ENCODE measurements at regions not wholly inside any gene's neighbourhood (a gene's known extent, or its start where the extent isn't known, plus 50 kb on each side); places are given as distances from the start of the nearest gene placed in this dataset.

DNA sequence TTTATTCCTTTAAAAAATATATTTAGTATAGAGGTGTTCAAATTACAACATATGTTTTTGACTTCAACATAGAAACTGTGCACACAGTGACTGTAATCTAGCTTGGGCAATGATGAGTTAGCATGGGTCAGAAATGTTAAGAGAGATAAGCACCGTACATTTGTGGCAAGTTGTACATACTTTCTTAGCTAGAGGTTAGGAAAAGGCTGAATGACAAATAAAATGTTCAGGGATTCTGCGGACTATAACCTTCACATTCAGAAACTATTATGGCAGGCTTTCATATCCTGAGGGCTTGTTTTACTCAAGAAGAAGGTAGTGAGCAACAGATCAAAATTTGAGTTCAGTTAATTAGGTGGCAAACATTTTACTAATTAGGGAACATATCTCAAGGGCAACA lies 379.7 kb upstream of the EPHA6 start:
- no peak overlapping the region for H2AFZ ChIP-seq (ENCODE audit: low read length)
- TF ChIP-seq, protein P1, sequence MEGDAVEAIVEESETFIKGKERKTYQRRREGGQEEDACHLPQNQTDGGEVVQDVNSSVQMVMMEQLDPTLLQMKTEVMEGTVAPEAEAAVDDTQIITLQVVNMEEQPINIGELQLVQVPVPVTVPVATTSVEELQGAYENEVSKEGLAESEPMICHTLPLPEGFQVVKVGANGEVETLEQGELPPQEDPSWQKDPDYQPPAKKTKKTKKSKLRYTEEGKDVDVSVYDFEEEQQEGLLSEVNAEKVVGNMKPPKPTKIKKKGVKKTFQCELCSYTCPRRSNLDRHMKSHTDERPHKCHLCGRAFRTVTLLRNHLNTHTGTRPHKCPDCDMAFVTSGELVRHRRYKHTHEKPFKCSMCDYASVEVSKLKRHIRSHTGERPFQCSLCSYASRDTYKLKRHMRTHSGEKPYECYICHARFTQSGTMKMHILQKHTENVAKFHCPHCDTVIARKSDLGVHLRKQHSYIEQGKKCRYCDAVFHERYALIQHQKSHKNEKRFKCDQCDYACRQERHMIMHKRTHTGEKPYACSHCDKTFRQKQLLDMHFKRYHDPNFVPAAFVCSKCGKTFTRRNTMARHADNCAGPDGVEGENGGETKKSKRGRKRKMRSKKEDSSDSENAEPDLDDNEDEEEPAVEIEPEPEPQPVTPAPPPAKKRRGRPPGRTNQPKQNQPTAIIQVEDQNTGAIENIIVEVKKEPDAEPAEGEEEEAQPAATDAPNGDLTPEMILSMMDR (IDR thresholded peaks at IDR 0.05; ENCODE audit: extremely low read depth, low read depth, low read length), result no peak
- H3K27me3 ChIP-seq (ENCODE audit: insufficient read depth, low read length), result no peaks in the 10 kb centered on the region
- H3K4me1 ChIP-seq (ENCODE audit: insufficient read depth, low read length), result no peaks in the 10 kb centered on the region
- H3K9me3 ChIP-seq (ENCODE audit: low read depth, low read length), result peaks cover 8% of the 10 kb centered on the region
- no peaks in the 10 kb centered on the region for H3K79me2 ChIP-seq (ENCODE audit: insufficient read depth, low read length)
- no peak for DNase-seq (ENCODE audit: insufficient read length, low spot score, missing footprints)
- H3K4me2 ChIP-seq (ENCODE audit: insufficient read depth, low read length), result no peak overlapping the region
- H4K20me1 ChIP-seq (ENCODE audit: insufficient read depth, low read length), result no peaks in the 10 kb centered on the region
- H3K27ac ChIP-seq (ENCODE audit: low read depth, low read length), result no peak overlapping the region
- H3K36me3 ChIP-seq (ENCODE audit: insufficient read depth, low read length), result no peaks in the 10 kb centered on the region
- H3K4me3 ChIP-seq (ENCODE audit: insufficient read depth, low read length), result no peak overlapping the region

DNA sequence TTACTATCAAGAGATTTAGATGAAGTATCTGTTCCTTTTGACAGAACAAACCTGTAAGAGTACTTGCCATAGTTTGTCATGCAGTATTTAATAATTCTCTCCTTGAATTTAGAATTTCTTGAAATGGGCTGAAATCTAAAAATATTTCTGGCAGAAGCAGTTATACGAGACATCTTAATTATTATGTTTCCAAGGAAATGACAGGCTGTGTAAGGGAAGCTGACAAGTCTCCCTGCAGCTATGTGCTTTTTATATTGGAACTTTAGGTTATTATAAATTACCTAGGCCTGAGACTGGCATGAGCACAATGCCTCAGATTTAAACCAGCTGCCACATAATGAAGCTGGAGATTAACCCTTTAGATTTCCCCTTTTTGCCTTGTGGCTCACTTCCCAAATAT lies 365.0 kb upstream of the EPHA6 start:
- Histone ChIP-seq H3K27me3 (ENCODE audit: insufficient read depth, low read length) (no peaks in the 10 kb centered on the region), H2AFZ (ENCODE audit: low read length) (no peak overlapping the region), H3K9me3 (ENCODE audit: low read depth, low read length) (no peaks in the 10 kb centered on the region), H4K20me1 (ENCODE audit: insufficient read depth, low read length) (no peaks in the 10 kb centered on the region), H3K79me2 (ENCODE audit: insufficient read depth, low read length) (no peaks in the 10 kb centered on the region), H3K4me1 (ENCODE audit: insufficient read depth, low read length) (no peaks in the 10 kb centered on the region), H3K36me3 (ENCODE audit: insufficient read depth, low read length) (no peaks in the 10 kb centered on the region), H3K4me3 (ENCODE audit: insufficient read depth, low read length) (no peak overlapping the region), H3K27ac (ENCODE audit: low read depth, low read length) (no peak overlapping the region), H3K4me2 (ENCODE audit: insufficient read depth, low read length) (no peak overlapping the region)
- TF ChIP-seq, protein P1 (IDR thresholded peaks at IDR 0.05; ENCODE audit: extremely low read depth, low read depth, low read length), result no peak
- DNase-seq (ENCODE audit: insufficient read length, low spot score, missing footprints), result no peak

DNA sequence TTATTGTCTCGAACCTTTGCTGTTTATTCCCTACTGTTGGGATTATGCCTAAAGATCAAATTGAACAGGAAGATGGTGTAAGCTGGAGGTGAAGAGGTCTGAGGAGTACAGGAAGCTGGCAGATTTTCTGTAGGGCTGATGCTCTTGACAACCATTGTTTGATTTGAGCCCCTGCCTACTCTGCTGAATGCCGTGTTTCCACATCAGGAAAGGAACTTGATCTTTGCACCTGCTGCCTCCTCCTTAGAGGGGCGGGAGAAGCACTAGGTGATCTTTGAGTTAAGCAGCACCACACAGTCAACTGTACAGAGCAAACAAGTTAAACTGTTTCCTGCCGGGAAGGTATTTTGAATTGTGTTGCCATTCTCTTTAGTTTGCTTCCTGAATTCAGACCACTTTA lies 364.6 kb upstream of the EPHA6 start:
- no peak overlapping the region for H3K27ac ChIP-seq (ENCODE audit: low read depth, low read length)
- TF ChIP-seq, protein P1 (IDR thresholded peaks at IDR 0.05; ENCODE audit: extremely low read depth, low read depth, low read length), result no peak
- H3K4me2 ChIP-seq (ENCODE audit: insufficient read depth, low read length), result no peak overlapping the region
- no peaks in the 10 kb centered on the region for H3K9me3 ChIP-seq (ENCODE audit: low read depth, low read length)
- no peak overlapping the region for H2AFZ ChIP-seq (ENCODE audit: low read length)
- H3K36me3 ChIP-seq (ENCODE audit: insufficient read depth, low read length), result no peaks in the 10 kb centered on the region
- H3K27me3 ChIP-seq (ENCODE audit: insufficient read depth, low read length), result no peaks in the 10 kb centered on the region
- H3K4me1 ChIP-seq (ENCODE audit: insufficient read depth, low read length), result no peaks in the 10 kb centered on the region
- H4K20me1 ChIP-seq (ENCODE audit: insufficient read depth, low read length), result no peaks in the 10 kb centered on the region
- H3K79me2 ChIP-seq (ENCODE audit: insufficient read depth, low read length), result no peaks in the 10 kb centered on the region
- no peak for DNase-seq (ENCODE audit: insufficient read length, low spot score, missing footprints)
- H3K4me3 ChIP-seq (ENCODE audit: insufficient read depth, low read length), result no peak overlapping the region

DNA sequence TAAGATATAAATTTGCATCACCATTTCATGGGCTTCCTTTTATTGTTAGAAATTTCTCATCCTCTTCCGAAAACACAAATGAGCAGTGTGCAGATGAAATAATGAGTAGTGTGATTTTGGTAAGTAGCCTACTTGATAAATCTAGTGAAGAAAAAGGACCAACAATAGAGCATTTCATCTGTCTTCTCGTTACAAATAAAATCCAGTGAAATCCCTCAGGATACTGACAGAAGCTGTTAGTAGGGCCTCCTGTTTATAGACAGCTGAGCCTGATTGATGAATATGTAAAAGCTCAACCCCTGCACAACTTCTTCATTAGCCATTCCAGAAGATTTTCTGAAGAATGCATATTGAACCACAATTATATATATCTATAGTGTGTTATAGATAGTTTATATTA lies 363.7 kb upstream of the EPHA6 start:
- Histone ChIP-seq H3K27me3 (ENCODE audit: insufficient read depth, low read length) (no peaks in the 10 kb centered on the region), H3K36me3 (ENCODE audit: insufficient read depth, low read length) (no peaks in the 10 kb centered on the region), H3K4me3 (ENCODE audit: insufficient read depth, low read length) (no peak overlapping the region), H4K20me1 (ENCODE audit: insufficient read depth, low read length) (no peaks in the 10 kb centered on the region), H3K9me3 (ENCODE audit: low read depth, low read length) (no peaks in the 10 kb centered on the region), H3K4me2 (ENCODE audit: insufficient read depth, low read length) (no peak overlapping the region), H3K4me1 (ENCODE audit: insufficient read depth, low read length) (no peaks in the 10 kb centered on the region), H3K27ac (ENCODE audit: low read depth, low read length) (no peak overlapping the region), H3K79me2 (ENCODE audit: insufficient read depth, low read length) (no peaks in the 10 kb centered on the region), H2AFZ (ENCODE audit: low read length) (no peak overlapping the region)
- TF ChIP-seq, protein P1 (IDR thresholded peaks at IDR 0.05; ENCODE audit: extremely low read depth, low read depth, low read length), result no peak
- no peak for DNase-seq (ENCODE audit: insufficient read length, low spot score, missing footprints)

Measured in osteoblast (primary cell).